ENCODE measurements at regions not wholly inside any gene's neighbourhood (a gene's known extent, or its start where the extent isn't known, plus 50 kb on each side); places are given as distances from the start of the nearest gene placed in this dataset.

DNA sequence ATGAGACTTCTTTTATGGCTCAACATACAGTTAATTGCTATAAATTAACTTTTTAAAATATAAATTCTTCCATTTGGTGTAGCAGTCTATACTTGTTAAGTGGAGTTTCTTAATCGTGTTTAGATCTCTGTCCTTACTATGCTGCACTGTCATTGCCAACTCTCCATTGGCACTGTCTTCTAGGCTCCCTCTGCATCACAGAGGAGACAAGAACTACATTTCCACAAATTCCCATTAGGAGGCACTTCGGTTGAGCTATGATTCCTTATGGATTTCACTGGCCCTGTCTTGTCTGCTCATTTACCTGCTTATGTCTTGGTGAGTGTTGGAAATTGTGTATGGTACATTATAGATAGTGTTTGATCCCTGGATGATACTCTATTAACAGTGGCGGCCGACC lies 630.9 kb upstream of the ATXN7L3B start:
- TF ChIP-seq ZFX (IDR thresholded peaks at IDR 0.05; ENCODE audit: borderline replicate concordance): no peak
- TF ChIP-seq, protein P1, sequence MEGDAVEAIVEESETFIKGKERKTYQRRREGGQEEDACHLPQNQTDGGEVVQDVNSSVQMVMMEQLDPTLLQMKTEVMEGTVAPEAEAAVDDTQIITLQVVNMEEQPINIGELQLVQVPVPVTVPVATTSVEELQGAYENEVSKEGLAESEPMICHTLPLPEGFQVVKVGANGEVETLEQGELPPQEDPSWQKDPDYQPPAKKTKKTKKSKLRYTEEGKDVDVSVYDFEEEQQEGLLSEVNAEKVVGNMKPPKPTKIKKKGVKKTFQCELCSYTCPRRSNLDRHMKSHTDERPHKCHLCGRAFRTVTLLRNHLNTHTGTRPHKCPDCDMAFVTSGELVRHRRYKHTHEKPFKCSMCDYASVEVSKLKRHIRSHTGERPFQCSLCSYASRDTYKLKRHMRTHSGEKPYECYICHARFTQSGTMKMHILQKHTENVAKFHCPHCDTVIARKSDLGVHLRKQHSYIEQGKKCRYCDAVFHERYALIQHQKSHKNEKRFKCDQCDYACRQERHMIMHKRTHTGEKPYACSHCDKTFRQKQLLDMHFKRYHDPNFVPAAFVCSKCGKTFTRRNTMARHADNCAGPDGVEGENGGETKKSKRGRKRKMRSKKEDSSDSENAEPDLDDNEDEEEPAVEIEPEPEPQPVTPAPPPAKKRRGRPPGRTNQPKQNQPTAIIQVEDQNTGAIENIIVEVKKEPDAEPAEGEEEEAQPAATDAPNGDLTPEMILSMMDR (IDR thresholded peaks at IDR 0.05): no peak
